Heart right ventricle (tissue), 16 donors: ENCODE measurements at regions not wholly inside any gene's neighbourhood (a gene's known extent, or its start where the extent isn't known, plus 50 kb on each side); places are given as distances from the start of the nearest gene placed in this dataset.

Source experiments
- ATAC-seq, 8 donors: fragments of 200-7000 bp; cut with Tn5 transposase; one replicate each; pipeline ENCODE4 v1.9.1; 2020; ENCODE audit warnings: mild to moderate bottlenecking in 8 of 8, moderate library complexity in 8 of 8, moderate number of reproducible peaks in 1 of 8
- DNase-seq, 2 donors: peaks; one replicate each; pipeline ENCODE4 v3.0.0-alpha.2; 2020
- H3K27ac ChIP-seq, 10 donors: fragments of 200-600 bp; sonication (generic) in 2 of 10; one replicate each; pipeline versions ENCODE4 v1.5.0 to v1.8.0; 2020 to 2022; ENCODE audit warnings: mild to moderate bottlenecking in 3 of 10
- H3K27me3 ChIP-seq, 7 donors: fragments of 200-600 bp; one replicate each; pipeline ENCODE4 v1.8.0; 2021 to 2022; ENCODE audit warnings: mild to moderate bottlenecking in 2 of 7
- H3K36me3 ChIP-seq, 9 donors: fragments of 200-600 bp; sonication (generic) in 1 of 9; one replicate each; pipeline versions ENCODE4 v1.5.0 to v1.8.0; 2020 to 2022; ENCODE audit warnings: mild to moderate bottlenecking in 2 of 9
- H3K4me1 ChIP-seq, 9 donors: fragments of 200-600 bp; sonication (generic) in 1 of 9; one replicate each; pipeline versions ENCODE4 v1.5.0 to v1.8.0; 2020 to 2022; ENCODE audit warnings: mild to moderate bottlenecking in 4 of 9
- H3K4me3 ChIP-seq, 10 donors: fragments of 200-600 bp; sonication (generic) in 2 of 10; one replicate each; pipeline versions ENCODE4 v1.5.0 to v1.8.0; 2020 to 2022; ENCODE audit warnings: mild to moderate bottlenecking in 7 of 10, moderate library complexity in 2 of 10
- H3K9me3 ChIP-seq, 11 donors: fragments of 200-600 bp in 10 of 11; sonication (generic) in 2 of 11; one replicate each; pipeline versions ENCODE4 v1.5.0 to v1.8.0; 2013 to 2022; ENCODE audit warnings: mild to moderate bottlenecking in 2 of 11, control low read depth in 1 of 11, moderate library complexity in 1 of 11
- CTCF ChIP-seq, 9 donors: fragments of 200-600 bp; sonication (generic) in 2 of 9; IDR thresholded peaks; one replicate each; pipeline versions ENCODE4 v1.5.0 to v1.8.0; 2021 to 2022; ENCODE audit warnings: antibody characterized with exemption in 9 of 9, mild to moderate bottlenecking in 5 of 9, moderate library complexity in 1 of 9
- WGBS, 2 donors: extraction: QIAGEN DNeasy Blood & Tissue Kit; methylation state at CpG; one replicate each; pipeline ENCODE4 v1.1.7; 2013; ENCODE audit warnings: inconsistent platforms in 1 of 2; 5-methylcytosine and 5-hydroxymethylcytosine counted together
- intact Hi-C, 10 donors: fragments of 100-400 bp; cut with DNase I; formaldehyde crosslinking; loops; one replicate each; pipeline versions ENCODE4 v1.11.1 to v1.14.2; 2022
- donor health status: Arrhythmogenic right ventricular cardiomyopathy.
- donor health status: ischemic (EF 13 %, LVEDD 7.1; RV severe dilation, severe dysfunction).
- donor health status: healthy with polysubstance abuse.
- donor health status: DM: no; HTN: yes; CAD: no.
- donor health status: DM: no; HTN: no; CAD: no.
- donor health status: ischemic (EF 25% LVEDD 6.9; RV normal size, moderate dysfunction).
- donor health status: ischemic (EF 25% LVEDD 5.7; RV mildly dilated, moderate dysfunction).
- donor health status: healthy.
- donor health status: DM: yes; HTN: yes; CAD: no.
- donor health status: Ischemic cardiomyopathy.
- donor health status: ischemic (EF 35%, LVEDD 5.7; RV mildly dilated, moderate dysfunction).
- donor health status: nonischemic (EF 11% LVEDD 7.7; RV severe dilation, severe dysfunction).
- donor health status: DM: yes; HTN: yes; CAD: no.
- donor health status: PGD.
- donor health status: ischemic (EF 29% LVEDD 5.4; RV normal size, mild dysfunction).
- donor health status: nonischemic (EF 23%, LVEDD 6.1; RV moderate dilation, normal function).

- Histone ChIP-seq H3K27me3 (no peaks in the 10 kb centered on the region), H3K4me1 (no peaks in the 10 kb centered on the region), H3K27ac (no peak overlapping the region), H3K36me3 (no peaks in the 10 kb centered on the region), H3K9me3 (no peaks in the 10 kb centered on the region), H3K4me3 (no peak overlapping the region)
- intact Hi-C loops, result no loop called here
- ATAC-seq (no peak), DNase-seq (no peak)
- no peak for TF ChIP-seq CTCF (IDR thresholded peaks at IDR 0.05)
Measured at GRCh38 chr5:102036927-102037326, 259.2 kb downstream of the SLCO4C1 start.

GRCh38 chr5:102031711-102032110, 264.4 kb downstream of the SLCO4C1 start:
- intact Hi-C loops, result no loop called here
- Histone ChIP-seq H3K27me3 (no peaks in the 10 kb centered on the region), H3K9me3 (no peaks in the 10 kb centered on the region), H3K36me3 (no peaks in the 10 kb centered on the region), H3K4me3 (no peak overlapping the region), H3K4me1 (no peaks in the 10 kb centered on the region), H3K27ac (no peak overlapping the region)
- ATAC-seq (no peak), DNase-seq (no peak)
- no peak for TF ChIP-seq CTCF (IDR thresholded peaks at IDR 0.05)
- 55 to 84% methylated on average over 2 of the region's 2 CpGs for WGBS, 2 donors

- H3K27ac ChIP-seq, result no peak overlapping the region
- no peak for TF ChIP-seq CTCF (IDR thresholded peaks at IDR 0.05)
- intact Hi-C loops, result no loop called here
- H3K36me3 ChIP-seq, result no peaks in the 10 kb centered on the region
- ATAC-seq (no peak), DNase-seq (no peak)
- H3K4me1 ChIP-seq, result no peaks in the 10 kb centered on the region
- no peaks in the 10 kb centered on the region for H3K27me3 ChIP-seq
- H3K9me3 ChIP-seq, result peaks cover 0 to 20% (median 0%) of the 10 kb centered on the region in 11 donors
- 80 to 88% methylated on average over 8 of the region's 8 CpGs for WGBS, 2 donors
- no peak overlapping the region for H3K4me3 ChIP-seq
Measured at GRCh38 chr5:102018690-102019089, 277.4 kb downstream of the SLCO4C1 start.

- no peaks in the 10 kb centered on the region for H3K27me3 ChIP-seq
- H3K27ac ChIP-seq, result no peak overlapping the region
- no peaks in the 10 kb centered on the region for H3K36me3 ChIP-seq
- 77 to 79% methylated on average over 7 of the region's 7 CpGs for WGBS, 2 donors
- intact Hi-C loops, result no loop called here
- no peak for TF ChIP-seq CTCF (IDR thresholded peaks at IDR 0.05)
- no peak for DNase-seq
- no peak for ATAC-seq
- no peak overlapping the region for H3K4me3 ChIP-seq
- H3K4me1 ChIP-seq, result no peaks in the 10 kb centered on the region
- H3K9me3 ChIP-seq, result peaks cover 0 to 20% (median 0%) of the 10 kb centered on the region in 11 donors
Measured at GRCh38 chr5:102018279-102018678, 277.8 kb downstream of the SLCO4C1 start.

GRCh38 chr5:102014371-102014770, 281.7 kb downstream of the SLCO4C1 start:
- no peak for DNase-seq
- 88 to 93% methylated on average over 1 of the region's 1 CpG for WGBS, 2 donors
- no peak for ATAC-seq

More at GRCh38 chr5:102014371-102014770, 281.7 kb downstream of the SLCO4C1 start:
- no peaks in the 10 kb centered on the region for H3K4me1 ChIP-seq
- H3K36me3 ChIP-seq, result no peaks in the 10 kb centered on the region
- no peaks in the 10 kb centered on the region for H3K9me3 ChIP-seq
- no peak overlapping the region for H3K27ac ChIP-seq
- TF ChIP-seq CTCF (IDR thresholded peaks at IDR 0.05), result no peak
- H3K4me3 ChIP-seq, result no peak overlapping the region
- no peaks in the 10 kb centered on the region for H3K27me3 ChIP-seq
- intact Hi-C loops, result no loop called here
